GM18520 (cell line): ENCODE measurements at regions not wholly inside any gene's neighbourhood (a gene's known extent, or its start where the extent isn't known, plus 50 kb on each side); places are given as distances from the start of the nearest gene placed in this dataset.

Experiments
- ATAC-seq: cut with Tn5 transposase; IDR thresholded peaks from one replicate; pipeline ENCODE4 v1.9.1; 2021; ENCODE audit not compliant: unreplicated experiment

DNA sequence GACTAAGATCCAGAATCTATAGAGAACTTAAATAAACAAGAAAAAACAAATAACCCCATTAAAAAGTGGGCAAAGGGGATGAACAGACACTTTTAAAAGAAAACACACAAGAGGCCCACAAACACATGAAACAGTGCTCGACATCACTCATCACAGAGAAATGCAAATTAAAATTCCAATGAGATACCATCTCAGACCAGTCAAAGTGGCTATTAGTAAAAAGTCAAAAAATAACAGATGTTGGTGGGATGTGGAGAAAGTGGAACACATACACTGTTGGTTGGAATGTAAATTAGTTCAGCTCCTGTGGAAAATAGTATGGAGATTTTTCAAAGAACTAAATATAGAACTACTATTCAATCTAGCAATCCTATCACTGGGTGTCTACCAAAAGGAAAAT lies 143.1 kb downstream of the IFI44 start:
- ATAC-seq: no peak

- peak; percentile 67 for ATAC-seq
Observed at GRCh38 chr1:78797108-78797781, 147.6 kb downstream of the IFI44 start.

DNA sequence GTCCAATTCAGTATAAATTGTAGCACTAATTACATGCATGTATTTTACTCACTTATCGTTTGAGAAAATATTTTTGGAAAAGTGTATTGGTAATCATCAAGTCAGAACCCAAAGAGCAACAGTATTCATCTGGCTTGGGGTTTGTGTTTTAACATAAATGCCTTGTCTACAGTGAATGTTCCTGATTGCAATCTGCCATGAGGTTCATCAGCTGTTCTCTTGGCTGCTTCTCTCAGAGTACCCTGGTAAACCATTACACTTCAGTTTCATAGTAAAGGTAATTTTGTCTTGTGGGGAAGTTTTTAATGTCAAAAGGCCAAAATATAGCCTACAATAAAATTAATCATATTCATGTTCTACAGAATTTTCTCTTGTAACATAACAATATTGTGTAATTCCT lies 150.3 kb downstream of the IFI44 start:
- ATAC-seq: no peak

GRCh38 chr1:78814176-78814575 lies 164.5 kb downstream of the IFI44 start:
- ATAC-seq: no peak

DNA sequence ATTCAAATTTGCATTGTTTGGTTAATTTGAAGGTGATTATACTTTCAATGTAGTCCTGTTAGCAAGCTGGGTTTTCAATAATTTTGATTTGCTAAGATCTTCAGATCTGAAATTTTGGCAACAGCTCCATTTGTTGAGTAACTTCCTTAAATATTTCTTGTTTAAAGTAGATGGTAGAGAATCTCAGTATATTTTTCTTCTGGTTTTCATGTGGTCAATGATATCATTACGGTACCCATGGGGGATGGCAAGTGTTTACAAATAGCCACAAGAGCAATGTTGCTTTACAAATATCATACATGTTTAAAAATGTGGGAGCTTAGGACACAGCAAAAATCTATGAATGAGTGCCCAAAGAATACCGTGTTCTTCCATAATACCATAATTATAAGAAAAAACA lies 175.9 kb downstream of the IFI44 start:
- no peak for ATAC-seq

DNA sequence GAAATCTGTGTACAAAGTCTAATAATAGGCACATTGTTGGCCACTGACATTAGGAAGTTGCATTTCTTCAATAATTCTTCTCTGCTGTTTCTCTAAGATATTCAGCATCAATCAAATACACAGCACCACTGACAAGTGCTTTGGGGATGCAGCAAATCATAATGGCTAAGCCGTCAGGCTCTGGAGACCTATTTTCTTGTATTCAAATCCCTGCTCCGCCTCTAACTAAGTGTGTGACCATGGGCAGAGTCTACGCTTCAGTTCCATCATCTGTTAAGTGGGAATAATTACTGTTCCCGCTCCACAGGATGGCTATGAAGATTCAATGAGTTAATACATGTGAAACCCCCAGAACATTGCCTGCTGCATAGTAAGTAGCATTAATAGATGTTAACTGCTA lies 176.9 kb downstream of the ADGRL4 start:
- ATAC-seq: no peak

DNA sequence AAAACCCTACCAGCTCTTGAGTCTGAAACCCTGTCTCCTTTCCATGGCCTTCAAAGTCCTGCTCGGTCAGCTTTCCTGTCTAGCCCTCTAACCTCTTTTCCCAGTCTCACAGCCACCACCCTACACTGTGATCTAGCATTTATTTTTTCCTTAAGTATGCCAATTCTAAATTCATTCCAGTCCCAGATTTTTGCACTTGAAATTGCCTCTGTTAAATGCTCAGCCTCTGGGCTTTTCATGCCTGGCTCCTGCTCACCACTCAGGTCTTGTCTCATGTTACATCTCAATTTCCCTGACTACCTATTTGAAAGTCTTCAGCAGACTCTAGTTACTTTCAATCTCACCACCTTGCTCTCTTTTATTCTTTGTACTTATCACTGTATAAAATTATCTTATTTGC lies 176.2 kb downstream of the ADGRL4 start:
- ATAC-seq: no peak

DNA sequence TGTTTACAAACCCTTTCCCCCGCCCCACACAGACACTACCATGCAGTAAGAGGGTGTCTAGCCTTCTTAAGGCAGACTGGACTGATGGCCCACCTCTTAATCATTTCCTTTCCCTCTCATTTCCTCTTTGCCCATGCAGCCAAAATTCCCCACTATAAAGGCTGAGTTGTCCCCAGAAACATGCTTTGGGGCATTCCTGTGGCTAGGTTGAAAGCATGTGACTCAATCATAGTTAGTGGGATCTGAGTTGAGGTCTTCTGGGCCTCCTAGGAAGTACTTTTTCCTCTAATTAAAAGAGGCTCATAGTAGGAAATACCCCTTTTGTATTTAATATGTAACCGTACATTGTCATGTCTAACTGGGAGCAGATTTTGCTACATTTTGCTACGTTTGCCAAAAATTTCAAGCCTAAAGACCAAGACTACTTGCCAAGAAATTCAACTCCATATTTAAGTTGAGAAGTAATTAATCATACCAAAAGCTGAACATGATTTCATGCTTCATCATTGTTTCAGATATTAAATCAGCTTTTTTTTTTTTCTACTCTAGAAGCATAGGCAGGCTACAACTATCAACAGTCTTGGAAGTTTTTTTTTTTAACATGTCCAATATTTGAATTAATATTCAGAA lies 174.7 kb downstream of the ADGRL4 start:
- ATAC-seq: no peak

- no peak for ATAC-seq
Observed at GRCh38 chr1:78833491-78833890, 173.0 kb downstream of the ADGRL4 start.

GRCh38 chr1:78834201-78834741 lies 172.3 kb downstream of the ADGRL4 start:
- ATAC-seq: peak; percentile 71

DNA sequence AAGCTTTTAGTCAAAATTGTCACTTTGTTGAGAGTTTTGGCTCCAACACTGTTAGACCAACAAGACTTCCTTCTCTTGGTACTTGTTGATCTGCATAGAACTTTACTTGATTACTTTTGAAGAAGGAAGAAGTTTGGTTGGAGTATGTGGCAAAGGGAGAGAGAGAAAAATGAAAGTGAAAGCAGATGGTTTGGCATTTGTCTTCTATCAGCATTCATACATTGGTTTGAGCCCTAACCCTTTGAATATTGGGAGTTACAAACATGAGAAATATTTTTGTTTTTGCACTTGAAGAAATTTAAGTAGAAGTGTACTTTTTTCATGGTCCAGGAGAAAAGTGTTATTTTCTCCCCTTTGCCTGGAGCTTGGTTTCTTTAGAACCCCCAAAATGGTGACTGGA lies 169.8 kb downstream of the ADGRL4 start:
- ATAC-seq: no peak

DNA sequence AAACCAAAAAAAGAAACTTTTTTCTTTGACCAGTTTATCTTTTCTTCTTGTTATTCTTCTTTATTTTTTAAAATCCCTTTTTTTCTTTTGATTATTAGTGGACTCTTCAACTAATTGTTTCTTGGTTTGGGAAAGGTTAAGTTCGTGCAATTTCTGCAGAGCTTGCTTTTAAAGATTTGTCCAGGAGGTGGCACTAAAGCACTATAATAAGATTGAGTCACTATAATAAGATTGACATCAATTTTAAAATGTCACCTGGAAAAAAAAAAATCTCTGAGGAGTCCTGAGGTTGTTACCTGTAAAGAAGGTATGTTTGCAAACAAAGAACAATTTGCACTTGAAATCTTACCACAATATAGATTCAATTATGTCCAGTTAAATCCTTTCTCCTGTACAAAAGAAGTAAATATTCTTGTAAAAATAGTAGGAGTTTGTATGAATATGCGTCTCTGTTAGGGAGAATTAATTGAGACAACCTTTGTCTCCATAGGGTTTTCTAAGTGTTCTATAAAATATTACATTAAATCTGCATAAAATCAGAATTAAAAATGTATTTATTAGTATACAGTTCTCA lies 166.7 kb downstream of the ADGRL4 start:
- ATAC-seq: peak; percentile 46
